NT2/D1 (cell line): ENCODE measurements at regions not wholly inside any gene's neighbourhood (a gene's known extent, or its start where the extent isn't known, plus 50 kb on each side); places are given as distances from the start of the nearest gene placed in this dataset.

Experiments used
- DNase-seq: peaks from one replicate; pipeline ENCODE4 v3.0.0-alpha.2; 2011; ENCODE audit warnings: low read depth, low spot score
- H3K27me3 ChIP-seq: 2 replicates; pipeline ENCODE4 v1.6.0; 2011; ENCODE audit warnings: mild to moderate bottlenecking; ENCODE audit not compliant: insufficient read length, insufficient read depth
- H3K36me3 ChIP-seq: 2 replicates; pipeline ENCODE4 v1.6.1; 2011; ENCODE audit warnings: mild to moderate bottlenecking, low read length, mixed read lengths; ENCODE audit not compliant: insufficient read depth, insufficient read length
- H3K4me1 ChIP-seq: 2 replicates; pipeline ENCODE4 v1.5.1; 2011; ENCODE audit not compliant: insufficient read depth, insufficient read length
- H3K4me3 ChIP-seq: 2 replicates; pipeline ENCODE4 v1.5.1; 2011; ENCODE audit warnings: low read depth; ENCODE audit not compliant: insufficient read length
- H3K9ac ChIP-seq: 2 replicates; pipeline ENCODE4 v1.6.0; 2011; ENCODE audit warnings: low read depth; ENCODE audit not compliant: insufficient read length
- H3K9me3 ChIP-seq: 2 replicates; pipeline ENCODE4 v1.5.1; 2011; ENCODE audit warnings: mild to moderate bottlenecking, low read length; ENCODE audit not compliant: insufficient read depth
- SUZ12 ChIP-seq: IDR thresholded peaks from 2 replicates; pipeline ENCODE4 v1.6.1; 2011; ENCODE audit not compliant: insufficient read length, insufficient read depth; ENCODE audit errors: extremely low read depth
- YY1 ChIP-seq: IDR thresholded peaks from 2 replicates; pipeline ENCODE4 v1.6.1; 2011; ENCODE audit not compliant: insufficient read length, insufficient read depth
- ZNF274 ChIP-seq: IDR thresholded peaks from 2 replicates; pipeline ENCODE4 v1.6.1; 2011; ENCODE audit warnings: mild to moderate bottlenecking, low read depth, low read length

DNA sequence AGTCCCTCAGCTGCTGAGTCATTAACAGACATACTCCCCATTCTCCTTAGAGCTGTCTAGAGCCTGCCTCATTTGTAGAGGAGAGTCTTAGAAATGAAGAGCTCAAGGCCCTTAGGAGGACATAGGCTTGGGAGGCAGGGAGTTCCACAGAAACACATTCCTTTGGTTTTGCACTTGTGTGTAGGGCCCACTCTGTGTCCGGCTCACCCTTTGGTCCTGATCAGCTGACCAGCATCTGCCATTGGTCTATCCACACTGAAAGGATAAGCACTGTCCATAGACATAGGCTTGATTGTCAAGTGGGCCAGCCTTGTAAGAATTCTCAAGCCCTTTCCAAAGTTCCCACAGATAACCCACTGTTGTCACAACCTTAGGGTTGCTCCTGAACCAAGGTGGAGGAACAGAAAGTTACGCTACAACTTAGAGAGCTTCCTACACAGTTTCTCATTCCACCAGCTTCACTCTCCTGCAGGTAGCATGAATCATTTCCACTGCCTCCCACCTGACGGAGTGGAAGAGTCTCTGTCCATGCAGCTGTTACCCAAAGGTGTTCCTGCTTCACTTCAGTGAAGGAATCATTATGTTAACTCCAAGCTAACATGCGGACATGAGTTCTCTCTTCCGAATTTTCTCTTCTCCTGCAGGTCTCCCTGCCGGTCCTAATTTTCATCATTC lies 96.1 kb downstream of the TNFSF18 start:
- H3K36me3 ChIP-seq: no peaks in the 10 kb centered on the region
- H3K4me3 ChIP-seq: no peak overlapping the region
- TF ChIP-seq YY1: no peak
- TF ChIP-seq SUZ12: no peak
- no peak for TF ChIP-seq ZNF274
- H3K9me3 ChIP-seq: no peaks in the 10 kb centered on the region
- no peaks in the 10 kb centered on the region for H3K4me1 ChIP-seq
- no peak overlapping the region for H3K9ac ChIP-seq
- DNase-seq: no peak
- H3K27me3 ChIP-seq: no peaks in the 10 kb centered on the region

DNA sequence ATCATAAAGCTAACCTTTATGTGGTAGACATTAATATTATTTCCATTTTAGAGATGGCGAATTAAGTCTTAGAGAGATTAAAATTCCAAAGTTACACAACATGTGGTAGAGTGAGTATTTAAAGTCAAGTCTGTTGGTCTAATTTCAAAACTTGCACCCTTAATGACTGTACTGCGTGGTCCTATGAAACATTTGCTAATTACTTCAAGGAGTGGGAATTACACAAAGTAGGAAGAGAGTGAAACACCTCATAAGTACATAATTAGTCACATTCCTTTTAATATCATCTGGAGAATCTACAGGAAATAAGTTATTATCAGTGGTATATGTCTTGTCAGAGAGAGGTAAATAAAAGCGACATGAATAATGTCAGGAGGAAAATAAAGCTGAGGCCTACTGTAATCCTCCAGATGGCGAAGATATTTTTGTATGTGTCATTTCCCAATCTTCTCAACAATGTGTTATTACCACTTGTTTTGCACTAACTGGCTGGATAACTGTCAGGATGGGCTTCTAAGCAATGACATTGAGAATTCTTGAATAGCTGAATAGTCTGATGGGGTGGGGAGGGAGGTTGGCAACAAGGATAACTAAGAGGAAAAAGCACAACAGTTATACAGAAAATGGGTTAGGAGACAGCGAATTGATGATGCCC lies 95.5 kb downstream of the TNFSF18 start:
- no peak for DNase-seq
- H3K9ac ChIP-seq: no peak overlapping the region
- H3K27me3 ChIP-seq: no peaks in the 10 kb centered on the region
- H3K9me3 ChIP-seq: no peaks in the 10 kb centered on the region
- no peaks in the 10 kb centered on the region for H3K4me1 ChIP-seq
- no peak overlapping the region for H3K4me3 ChIP-seq
- TF ChIP-seq YY1 (no peak), SUZ12 (no peak), ZNF274 (no peak)
- H3K36me3 ChIP-seq: no peaks in the 10 kb centered on the region

GRCh38 chr1:172956871-172957270 lies 93.9 kb downstream of the TNFSF18 start:
- no peaks in the 10 kb centered on the region for H3K27me3 ChIP-seq
- no peak overlapping the region for H3K4me3 ChIP-seq
- H3K9me3 ChIP-seq: no peaks in the 10 kb centered on the region
- no peak for DNase-seq
- TF ChIP-seq YY1: no peak
- H3K36me3 ChIP-seq: no peaks in the 10 kb centered on the region
- no peaks in the 10 kb centered on the region for H3K4me1 ChIP-seq
- no peak overlapping the region for H3K9ac ChIP-seq

- H3K9me3 ChIP-seq: no peaks in the 10 kb centered on the region
- TF ChIP-seq YY1: no peak
- TF ChIP-seq ZNF274: no peak
- TF ChIP-seq SUZ12: no peak
- no peak overlapping the region for H3K4me3 ChIP-seq
- H3K36me3 ChIP-seq: no peaks in the 10 kb centered on the region
- H3K9ac ChIP-seq: no peak overlapping the region
- no peaks in the 10 kb centered on the region for H3K27me3 ChIP-seq
- no peaks in the 10 kb centered on the region for H3K4me1 ChIP-seq
- no peak for DNase-seq
These were observed 93.2 kb downstream of the TNFSF18 start for GRCh38 chr1:172957491-172957890.

GRCh38 chr1:172959571-172959970 lies 91.2 kb downstream of the TNFSF18 start:
- no peak for DNase-seq
- Histone ChIP-seq H3K36me3 (no peaks in the 10 kb centered on the region), H3K27me3 (no peaks in the 10 kb centered on the region), H3K9me3 (peaks cover 5% of the 10 kb centered on the region; the same call in 1 of the 2 replicates), H3K4me1 (no peaks in the 10 kb centered on the region), H3K9ac (no peak overlapping the region), H3K4me3 (no peak overlapping the region)
- no peak for TF ChIP-seq SUZ12
- no peak for TF ChIP-seq YY1
- TF ChIP-seq ZNF274: no peak

DNA sequence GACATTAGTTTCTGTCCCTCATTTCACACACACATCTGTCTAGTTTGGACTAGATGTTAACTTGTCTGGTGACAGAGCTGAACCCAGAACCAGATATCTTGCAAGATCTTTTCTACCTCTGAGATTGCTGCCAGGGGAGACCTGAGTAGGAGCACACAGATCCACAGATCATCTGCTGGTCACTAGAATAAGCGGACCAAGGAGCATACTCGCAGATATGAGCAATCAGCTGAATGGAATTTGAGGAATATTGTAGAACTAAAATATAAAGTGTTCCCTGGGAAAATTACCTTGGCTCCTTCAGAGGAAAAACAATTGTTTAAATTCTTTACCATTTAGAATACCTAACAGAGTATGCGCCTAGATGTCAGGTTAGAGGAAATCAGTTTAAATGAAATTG lies 90.7 kb downstream of the TNFSF18 start:
- Histone ChIP-seq H3K27me3 (no peaks in the 10 kb centered on the region), H3K9ac (no peak overlapping the region), H3K9me3 (peaks cover 5% of the 10 kb centered on the region; the same call in 1 of the 2 replicates), H3K36me3 (no peaks in the 10 kb centered on the region), H3K4me3 (no peak overlapping the region), H3K4me1 (no peaks in the 10 kb centered on the region)
- TF ChIP-seq SUZ12 (no peak), YY1 (no peak), ZNF274 (no peak)
- no peak for DNase-seq

- no peak overlapping the region for H3K9ac ChIP-seq
- no peaks in the 10 kb centered on the region for H3K36me3 ChIP-seq
- peaks cover 5% of the 10 kb centered on the region; the same call in 1 of the 2 replicates for H3K9me3 ChIP-seq
- TF ChIP-seq ZNF274 (no peak), SUZ12 (no peak), YY1 (no peak)
- H3K4me3 ChIP-seq: no peak overlapping the region
- H3K4me1 ChIP-seq: no peaks in the 10 kb centered on the region
- H3K27me3 ChIP-seq: no peaks in the 10 kb centered on the region
- no peak for DNase-seq
These were observed 90.1 kb downstream of the TNFSF18 start for GRCh38 chr1:172960454-172961208.
